ENCODE measurements at regions not wholly inside any gene's neighbourhood (a gene's known extent, or its start where the extent isn't known, plus 50 kb on each side); places are given as distances from the start of the nearest gene placed in this dataset.

- TF ChIP-seq EZH2 (IDR thresholded peaks at IDR 0.05; ENCODE audit: borderline replicate concordance, low read depth, low read length, severe bottlenecking) (no peak), POLR2AphosphoS5 (IDR thresholded peaks at IDR 0.05; ENCODE audit: insufficient read depth, low read depth, low read length) (no peak), JUN (IDR thresholded peaks at IDR 0.05; ENCODE audit: borderline replicate concordance, insufficient read depth, insufficient read length, low read depth) (no peak), CTCF (IDR thresholded peaks at IDR 0.05; ENCODE audit: extremely low read depth in 1 of 2, insufficient read depth in 1 of 2, low read depth in 1 of 2, low read length in 2 of 2) (no peak)
Observed at GRCh38 chr10:111739125-111739873, 444.3 kb downstream of the GPAM start.

Measured in endothelial cell of umbilical vein (primary cell).